Common myeloid progenitor, CD34-positive (primary cell): ENCODE measurements at regions not wholly inside any gene's neighbourhood (a gene's known extent, or its start where the extent isn't known, plus 50 kb on each side); places are given as distances from the start of the nearest gene placed in this dataset.
"Not testable (repeated sequence)": the region's sequence is repeated elsewhere in the genome, so short reads cannot be mapped to it uniquely, and the experiment has no call there.

Experiments
- CTCF ChIA-PET: fragments of 350-600 bp; sonication (Branson Sonifier 250); formaldehyde crosslinking; loops from one replicate; lab custom pipeline; 2021; ENCODE audit warnings: antibody characterized with exemption; lab: Charles Lee
- POLR2A ChIA-PET: fragments of 350-600 bp; sonication (Branson Sonifier 250); formaldehyde crosslinking; loops from one replicate; lab custom pipeline; 2021; ENCODE audit warnings: antibody characterized with exemption; lab: Charles Lee
- DNase-seq, 3 donors: peaks; one replicate each; pipeline versions ENCODE4 v3.0.0 to v3.0.0-alpha.2; 2013
- H3K27ac ChIP-seq, 2 experiments: 1 replicate in 1 of 2; 2 replicates in 1 of 2; pipeline ENCODE4 v1.7.0; 2013; ENCODE audit warnings: inconsistent platforms in 2 of 2, low read length in 2 of 2, mild to moderate bottlenecking in 2 of 2, low read depth in 1 of 2, moderate library complexity in 1 of 2; ENCODE audit not compliant: severe bottlenecking in 2 of 2, insufficient read depth in 1 of 2, poor library complexity in 1 of 2
- H3K27me3 ChIP-seq, 5 experiments: replicated peaks in 2 of 5; 1 replicate in 3 of 5; 2 replicates in 2 of 5; pipeline versions ENCODE4 v1.6.1 to v1.7.0; 2013; ENCODE audit warnings: low read length in 4 of 5, mild to moderate bottlenecking in 2 of 5, moderate library complexity in 2 of 5, inconsistent platforms in 1 of 5; ENCODE audit not compliant: insufficient read depth in 5 of 5, control insufficient read depth in 4 of 5
- H3K36me3 ChIP-seq, 4 experiments: 1 replicate in 2 of 4; 2 replicates in 2 of 4; pipeline versions ENCODE4 v1.6.1 to v1.7.0; 2013; ENCODE audit warnings: low read length in 3 of 4, control low read depth in 1 of 4, mild to moderate bottlenecking in 1 of 4; ENCODE audit not compliant: control insufficient read depth in 4 of 4, insufficient read depth in 4 of 4
- H3K4me1 ChIP-seq, 4 experiments: 1 replicate in 3 of 4; 2 replicates in 1 of 4; pipeline versions ENCODE4 v1.6.1 to v1.7.1; 2013; ENCODE audit warnings: low read length in 3 of 4, mild to moderate bottlenecking in 3 of 4, control low read depth in 1 of 4, inconsistent platforms in 1 of 4, moderate library complexity in 1 of 4; ENCODE audit not compliant: control insufficient read depth in 4 of 4, insufficient read depth in 4 of 4; ENCODE audit errors: control extremely low read depth in 1 of 4
- H3K4me3 ChIP-seq, 7 experiments: 1 replicate in 4 of 7; 2 replicates in 3 of 7; pipeline versions ENCODE4 v1.5.1 to v1.7.0; 2013; ENCODE audit warnings: mild to moderate bottlenecking in 7 of 7, low read length in 6 of 7, moderate library complexity in 6 of 7, inconsistent platforms in 2 of 7, low read depth in 2 of 7, control low read depth in 1 of 7; ENCODE audit not compliant: insufficient read depth in 4 of 7, control insufficient read depth in 1 of 7; ENCODE audit errors: extremely low read depth in 1 of 7
- H3K9me3 ChIP-seq, 5 experiments: 1 replicate in 4 of 5; 2 replicates in 1 of 5; pipeline versions ENCODE4 v1.6.1 to v1.7.1; 2013; ENCODE audit warnings: low read length in 4 of 5, mild to moderate bottlenecking in 2 of 5, inconsistent platforms in 1 of 5, low read depth in 1 of 5, moderate library complexity in 1 of 5; ENCODE audit not compliant: control insufficient read depth in 4 of 5, insufficient read depth in 2 of 5; ENCODE audit errors: control extremely low read depth in 1 of 5
- WGBS: methylation state at CpG from one replicate; pipeline ENCODE4 v1.1.5; 2013; ENCODE audit not compliant: insufficient coverage; 5-methylcytosine and 5-hydroxymethylcytosine counted together

DNA sequence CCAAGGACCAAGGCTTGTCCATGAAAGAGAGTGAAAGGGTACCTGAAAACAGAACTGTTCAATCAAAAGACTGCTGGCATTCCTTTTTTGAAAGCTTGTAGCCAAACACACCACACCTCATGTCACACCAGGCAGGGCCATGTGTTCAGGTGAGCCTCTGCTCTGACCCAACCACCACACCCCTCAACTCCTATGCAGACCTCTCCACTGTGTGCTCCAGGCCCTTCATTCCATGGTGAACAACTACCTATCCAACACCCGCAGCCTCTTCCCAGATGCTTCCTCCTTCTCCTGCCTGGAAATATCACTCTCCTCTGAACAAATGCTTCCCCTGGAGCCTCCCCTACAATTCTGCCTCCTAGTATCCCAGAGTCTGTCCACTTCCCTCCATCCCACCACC is 166.6 kb downstream of the AVL9 start:
- H3K4me3 ChIP-seq = no peak overlapping the region
- H3K27me3 ChIP-seq = no peaks in the 10 kb centered on the region
- H3K4me1 ChIP-seq = peaks cover 0 to 10% (median 0%) of the 10 kb centered on the region in 4 experiments
- H3K36me3 ChIP-seq = peaks cover 0 to 3% (median 0%) of the 10 kb centered on the region in 4 experiments
- 100% methylated on average over 1 of the region's 1 CpG for WGBS
- no peaks in the 10 kb centered on the region for H3K9me3 ChIP-seq
- POLR2A ChIA-PET = no interaction called here
- DNase-seq = no peak
- CTCF ChIA-PET = no interaction called here
- H3K27ac ChIP-seq = no peak overlapping the region

DNA sequence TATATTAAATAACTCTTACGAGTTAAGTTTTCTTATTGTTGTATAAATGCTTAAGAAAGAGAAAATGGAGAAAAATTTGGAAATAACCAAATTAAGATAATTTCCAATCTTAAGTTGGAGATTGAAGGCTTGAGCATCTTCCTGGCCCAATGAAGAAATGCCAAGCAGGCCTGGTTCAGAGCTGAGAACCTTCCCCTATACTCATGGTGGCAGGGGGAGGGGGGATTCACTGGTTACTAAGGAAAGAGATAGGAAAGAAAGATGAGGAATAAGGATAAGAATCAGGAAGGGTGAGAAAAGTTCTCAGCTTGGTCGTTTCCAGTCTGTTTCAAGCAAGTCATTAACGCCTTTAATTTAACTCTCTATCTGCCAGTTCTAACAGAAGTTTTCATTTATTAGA is 166.2 kb downstream of the AVL9 start:
- Histone ChIP-seq H3K27me3 (no peaks in the 10 kb centered on the region), H3K27ac (no peak overlapping the region), H3K36me3 (peaks cover 0 to 3% (median 0%) of the 10 kb centered on the region in 4 experiments), H3K4me3 (no peak overlapping the region), H3K4me1 (peaks cover 0 to 10% (median 0%) of the 10 kb centered on the region in 4 experiments), H3K9me3 (no peaks in the 10 kb centered on the region)
- DNase-seq = no peak
- CTCF ChIA-PET = no interaction called here
- POLR2A ChIA-PET = no interaction called here
- 83% methylated on average over 1 of the region's 3 CpGs for WGBS

DNA sequence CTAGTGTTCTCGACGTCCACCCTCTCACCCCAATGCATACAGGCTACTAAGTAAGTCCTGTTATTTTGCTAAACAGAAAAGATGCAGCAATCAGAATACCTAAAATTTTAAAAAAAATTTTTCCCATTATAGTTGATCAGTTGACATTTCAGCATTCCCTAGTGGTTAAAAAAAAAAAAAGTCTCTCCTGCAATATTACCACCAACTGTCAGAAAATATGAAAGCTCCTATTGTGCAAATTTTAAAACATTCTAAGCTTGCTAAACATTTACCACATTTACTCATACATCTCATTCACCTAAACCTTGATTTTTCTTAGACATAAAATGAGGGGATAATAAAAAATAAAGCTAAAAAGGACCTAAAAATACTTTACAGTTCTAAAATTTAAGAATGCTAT is 165.6 kb downstream of the AVL9 start:
- WGBS = no CpG with 5 or more reads among the region's 2 CpGs
- CTCF ChIA-PET = no interaction called here
- POLR2A ChIA-PET = no interaction called here

DNA sequence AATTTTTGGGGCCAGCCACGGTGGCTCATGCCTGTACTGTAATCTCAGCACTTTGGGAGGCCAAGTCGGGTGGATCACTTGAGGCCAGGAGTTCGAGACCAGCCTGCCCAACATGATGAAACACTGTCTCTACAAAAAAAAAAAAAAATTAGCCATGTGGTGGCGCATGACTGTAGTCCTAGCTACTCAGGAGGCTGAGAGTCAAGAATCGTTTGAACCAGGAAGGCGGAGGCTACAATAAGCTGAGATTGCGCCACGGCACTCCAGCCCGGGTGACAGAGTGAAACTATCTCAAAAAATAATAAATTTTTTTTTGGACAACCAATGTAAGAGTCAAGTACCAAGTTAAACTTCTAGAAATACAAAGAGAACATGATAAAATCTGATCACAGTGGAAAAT is 164.6 kb downstream of the AVL9 start:
- Histone ChIP-seq H3K4me3 (no peak overlapping the region), H3K27me3 (no peaks in the 10 kb centered on the region), H3K9me3 (no peaks in the 10 kb centered on the region), H3K36me3 (peaks cover 0 to 3% (median 1%) of the 10 kb centered on the region in 4 experiments), H3K27ac (no peak overlapping the region), H3K4me1 (peaks cover 0 to 10% (median 0%) of the 10 kb centered on the region in 4 experiments)
- ChIA-PET CTCF (no interaction called here), POLR2A (no interaction called here)
- 100% methylated on average over 3 of the region's 9 CpGs for WGBS
- DNase-seq = no peak

More for the DNA sequence above, 165.6 kb downstream of the AVL9 start:
- H3K4me1 ChIP-seq = peaks cover 0 to 10% (median 0%) of the 10 kb centered on the region in 4 experiments
- H3K27ac ChIP-seq = no peak overlapping the region
- H3K27me3 ChIP-seq = no peaks in the 10 kb centered on the region
- no peaks in the 10 kb centered on the region for H3K9me3 ChIP-seq
- H3K4me3 ChIP-seq = no peak overlapping the region
- no peak for DNase-seq
- H3K36me3 ChIP-seq = peaks cover 0 to 3% (median 0%) of the 10 kb centered on the region in 4 experiments

DNA sequence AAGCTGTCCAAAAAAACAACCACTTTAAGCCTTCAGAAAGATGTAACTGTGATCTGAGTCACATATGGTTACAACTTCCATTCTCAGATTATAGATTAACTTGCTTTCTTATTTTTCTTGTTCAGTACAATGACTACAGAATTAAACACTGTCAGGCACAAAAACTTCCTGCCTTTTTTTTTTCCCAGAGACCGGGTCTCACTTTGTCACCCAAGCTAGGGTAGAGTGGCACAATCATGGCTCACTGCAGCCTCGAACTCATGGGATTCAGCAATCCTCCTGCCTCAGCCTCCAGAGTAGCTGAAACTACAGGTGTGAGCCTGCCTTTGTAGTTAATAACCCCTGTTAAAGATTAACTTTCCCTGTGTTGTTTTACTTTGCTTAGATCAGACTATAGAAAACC is 163.2 kb downstream of the AVL9 start:
- no peak overlapping the region for H3K27ac ChIP-seq
- no peaks in the 10 kb centered on the region for H3K9me3 ChIP-seq
- POLR2A ChIA-PET = interaction anchor here (0.6 to 0.7 kb wide), 2 partner anchors 39 to 1104 kb away, joined by 3 to 11 read pairs; no protein-coding TSS in a partner anchor
- CTCF ChIA-PET = no interaction called here
- H3K4me3 ChIP-seq = no peak overlapping the region
- peaks cover 0 to 8% (median 0%) of the 10 kb centered on the region in 4 experiments for H3K4me1 ChIP-seq
- WGBS = 82% methylated on average over 1 of the region's 2 CpGs
- DNase-seq = no peak
- peaks cover 0 to 3% (median 1%) of the 10 kb centered on the region in 4 experiments for H3K36me3 ChIP-seq
- H3K27me3 ChIP-seq = no peaks in the 10 kb centered on the region

DNA sequence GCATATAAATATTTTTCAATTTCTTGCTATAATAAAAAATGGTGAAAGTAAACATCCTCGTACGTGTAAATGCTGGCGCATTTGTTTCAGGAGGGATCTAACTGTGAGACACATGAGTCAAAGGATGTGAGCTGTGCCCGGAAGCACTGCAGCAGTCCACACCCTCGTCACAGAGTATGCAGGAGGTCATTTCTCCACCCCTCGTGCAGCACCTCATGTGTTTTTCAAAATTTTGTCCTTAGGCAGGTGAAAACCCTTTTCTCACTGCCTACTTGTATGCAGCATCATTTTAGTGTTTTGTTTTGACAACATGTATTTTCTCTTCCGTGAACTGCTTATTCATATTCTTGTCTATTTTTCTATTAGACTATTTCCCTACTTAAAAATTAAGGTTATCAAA is 162.7 kb downstream of the AVL9 start:
- no peaks in the 10 kb centered on the region for H3K27me3 ChIP-seq
- no peak for DNase-seq
- peaks cover 0 to 6% (median 0%) of the 10 kb centered on the region in 4 experiments for H3K4me1 ChIP-seq
- H3K27ac ChIP-seq = no peak overlapping the region
- H3K9me3 ChIP-seq = no peaks in the 10 kb centered on the region
- peaks cover 0 to 3% (median 1%) of the 10 kb centered on the region in 4 experiments for H3K36me3 ChIP-seq
- 100% methylated on average over 3 of the region's 7 CpGs for WGBS
- H3K4me3 ChIP-seq = no peak overlapping the region
- ChIA-PET POLR2A (interaction anchor here (0.6 to 0.7 kb wide), 2 partner anchors 39 to 1105 kb away, joined by 3 to 11 read pairs; no protein-coding TSS in a partner anchor), CTCF (no interaction called here)

DNA sequence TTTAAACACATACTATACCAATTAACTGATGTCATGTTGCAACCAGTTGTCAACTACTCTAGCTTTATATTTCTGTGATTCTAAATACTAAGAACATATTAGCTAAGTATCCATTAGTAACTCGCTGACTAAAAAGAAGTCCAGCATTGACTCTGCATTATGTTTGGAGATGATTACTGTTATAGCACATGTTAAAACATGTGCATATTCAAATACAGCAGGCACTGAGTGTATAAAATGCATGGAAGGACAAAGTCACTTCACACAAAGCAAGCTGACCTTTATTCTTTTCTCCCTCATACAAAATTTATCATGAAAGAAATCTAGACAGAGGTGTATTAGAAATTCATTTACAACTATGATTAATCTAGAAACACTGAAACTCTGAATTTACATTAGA is 159.3 kb downstream of the AVL9 start:
- POLR2A ChIA-PET, H3K27ac ChIP-seq, H3K27me3 ChIP-seq, H3K36me3 ChIP-seq, H3K4me3 ChIP-seq, DNase-seq, H3K9me3 ChIP-seq, H3K4me1 ChIP-seq, CTCF ChIA-PET: not testable (repeated sequence)
- WGBS = no CpG with 5 or more reads among the region's 1 CpG
